Peyer's patch (tissue), 4 donors: ENCODE measurements at regions not wholly inside any gene's neighbourhood (a gene's known extent, or its start where the extent isn't known, plus 50 kb on each side); places are given as distances from the start of the nearest gene placed in this dataset.

ENCODE experiments used
- POLR2A ChIP-seq, 2 donors: fragments of 450-650 bp; IDR thresholded peaks; one replicate each; pipeline ENCODE4 v1.5.1; 2017; ENCODE audit warnings: antibody characterized with exemption in 2 of 2, mild to moderate bottlenecking in 2 of 2, moderate library complexity in 2 of 2
- TF ChIP-seq, protein P1 (sequence below), 6 experiments: fragments of 450-650 bp in 4 of 6; fragments of 200-600 bp in 2 of 6; sonication (generic) in 1 of 6; IDR thresholded peaks; one replicate each; pipeline ENCODE4 v1.5.1; 2017 to 2019; ENCODE audit warnings: antibody characterized with exemption in 6 of 6, mild to moderate bottlenecking in 3 of 6, moderate library complexity in 1 of 6

DNA sequence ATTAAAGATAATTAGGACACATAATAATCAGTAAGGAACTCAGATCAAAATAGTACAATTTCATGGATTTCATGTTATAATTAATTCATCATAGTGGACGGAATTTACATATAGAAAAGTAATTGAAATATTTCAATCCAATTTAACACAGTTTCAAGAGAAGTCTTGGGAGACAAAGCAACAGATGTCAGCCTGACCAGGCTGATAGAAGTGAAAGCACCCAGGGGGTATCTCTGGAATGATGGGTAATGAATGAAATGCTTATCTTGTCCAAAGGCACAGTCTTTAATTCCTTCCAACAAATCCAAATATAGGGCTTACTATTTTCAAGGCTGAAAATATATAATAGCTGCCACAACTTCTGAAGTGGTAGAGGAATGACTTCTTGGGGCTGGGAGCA is 629.3 kb upstream of the RGMB start:
- TF ChIP-seq, protein P1, sequence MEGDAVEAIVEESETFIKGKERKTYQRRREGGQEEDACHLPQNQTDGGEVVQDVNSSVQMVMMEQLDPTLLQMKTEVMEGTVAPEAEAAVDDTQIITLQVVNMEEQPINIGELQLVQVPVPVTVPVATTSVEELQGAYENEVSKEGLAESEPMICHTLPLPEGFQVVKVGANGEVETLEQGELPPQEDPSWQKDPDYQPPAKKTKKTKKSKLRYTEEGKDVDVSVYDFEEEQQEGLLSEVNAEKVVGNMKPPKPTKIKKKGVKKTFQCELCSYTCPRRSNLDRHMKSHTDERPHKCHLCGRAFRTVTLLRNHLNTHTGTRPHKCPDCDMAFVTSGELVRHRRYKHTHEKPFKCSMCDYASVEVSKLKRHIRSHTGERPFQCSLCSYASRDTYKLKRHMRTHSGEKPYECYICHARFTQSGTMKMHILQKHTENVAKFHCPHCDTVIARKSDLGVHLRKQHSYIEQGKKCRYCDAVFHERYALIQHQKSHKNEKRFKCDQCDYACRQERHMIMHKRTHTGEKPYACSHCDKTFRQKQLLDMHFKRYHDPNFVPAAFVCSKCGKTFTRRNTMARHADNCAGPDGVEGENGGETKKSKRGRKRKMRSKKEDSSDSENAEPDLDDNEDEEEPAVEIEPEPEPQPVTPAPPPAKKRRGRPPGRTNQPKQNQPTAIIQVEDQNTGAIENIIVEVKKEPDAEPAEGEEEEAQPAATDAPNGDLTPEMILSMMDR (IDR thresholded peaks at IDR 0.05): no peak
- TF ChIP-seq POLR2A (IDR thresholded peaks at IDR 0.05): no peak
